ENCODE measurements at regions not wholly inside any gene's neighbourhood (a gene's known extent, or its start where the extent isn't known, plus 50 kb on each side); places are given as distances from the start of the nearest gene placed in this dataset.

DNA sequence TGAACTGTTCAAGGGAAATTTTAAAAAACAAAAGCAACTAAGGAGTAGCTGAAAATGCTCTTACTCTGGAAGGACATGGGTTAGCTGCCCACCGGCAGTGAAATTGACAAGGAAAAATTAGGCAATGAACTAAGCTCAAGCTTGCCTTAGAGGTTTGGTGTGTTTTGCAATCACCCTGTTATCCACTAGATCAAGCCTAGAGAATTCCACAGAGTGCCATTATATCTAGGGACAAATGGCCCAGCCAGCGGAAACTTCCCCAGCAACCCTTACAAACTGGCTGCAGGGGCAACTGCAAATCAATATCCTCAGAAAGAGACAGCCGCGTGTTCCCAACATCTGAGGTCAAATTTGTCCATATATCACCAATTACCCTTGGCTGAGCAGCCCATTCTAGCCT is 258.2 kb downstream of the SP3 start:
- POLR2A ChIA-PET: no interaction called here
- TF ChIP-seq, protein P1, sequence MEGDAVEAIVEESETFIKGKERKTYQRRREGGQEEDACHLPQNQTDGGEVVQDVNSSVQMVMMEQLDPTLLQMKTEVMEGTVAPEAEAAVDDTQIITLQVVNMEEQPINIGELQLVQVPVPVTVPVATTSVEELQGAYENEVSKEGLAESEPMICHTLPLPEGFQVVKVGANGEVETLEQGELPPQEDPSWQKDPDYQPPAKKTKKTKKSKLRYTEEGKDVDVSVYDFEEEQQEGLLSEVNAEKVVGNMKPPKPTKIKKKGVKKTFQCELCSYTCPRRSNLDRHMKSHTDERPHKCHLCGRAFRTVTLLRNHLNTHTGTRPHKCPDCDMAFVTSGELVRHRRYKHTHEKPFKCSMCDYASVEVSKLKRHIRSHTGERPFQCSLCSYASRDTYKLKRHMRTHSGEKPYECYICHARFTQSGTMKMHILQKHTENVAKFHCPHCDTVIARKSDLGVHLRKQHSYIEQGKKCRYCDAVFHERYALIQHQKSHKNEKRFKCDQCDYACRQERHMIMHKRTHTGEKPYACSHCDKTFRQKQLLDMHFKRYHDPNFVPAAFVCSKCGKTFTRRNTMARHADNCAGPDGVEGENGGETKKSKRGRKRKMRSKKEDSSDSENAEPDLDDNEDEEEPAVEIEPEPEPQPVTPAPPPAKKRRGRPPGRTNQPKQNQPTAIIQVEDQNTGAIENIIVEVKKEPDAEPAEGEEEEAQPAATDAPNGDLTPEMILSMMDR (IDR thresholded peaks at IDR 0.05; ENCODE audit: insufficient read depth, low read length, missing control alignments): no peak
- DNase-seq (ENCODE audit: low read depth, low spot score): no peak

DNA sequence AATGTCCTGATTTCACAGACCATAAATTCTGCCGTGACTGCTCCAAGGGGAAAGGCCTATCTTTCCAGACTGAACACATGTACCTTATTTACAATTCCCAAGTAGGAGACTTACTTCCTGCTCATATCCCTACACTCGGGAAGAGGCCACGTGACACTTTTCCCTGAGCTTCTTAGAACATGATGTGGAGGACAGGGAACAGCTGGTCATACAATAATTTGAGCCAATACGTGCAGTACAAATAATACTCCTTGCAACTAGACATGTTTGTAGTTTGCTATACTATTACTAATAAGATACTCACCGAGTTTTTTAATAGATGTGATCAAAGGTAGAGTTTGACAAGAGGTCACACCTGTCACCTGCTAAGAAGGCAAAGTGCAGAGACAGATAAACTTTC is 256.4 kb downstream of the SP3 start:
- TF ChIP-seq, protein P1 (IDR thresholded peaks at IDR 0.05; ENCODE audit: insufficient read depth, low read length, missing control alignments): no peak
- POLR2A ChIA-PET: no interaction called here
- DNase-seq (ENCODE audit: low read depth, low spot score): no peak
- H3K4me3 ChIP-seq (ENCODE audit: low read depth, low read length): no peak overlapping the region
- CTCF ChIA-PET: no interaction called here

More for the DNA sequence above, 258.2 kb downstream of the SP3 start:
- CTCF ChIA-PET: no interaction called here
- no peak overlapping the region for H3K4me3 ChIP-seq (ENCODE audit: low read depth, low read length)

DNA sequence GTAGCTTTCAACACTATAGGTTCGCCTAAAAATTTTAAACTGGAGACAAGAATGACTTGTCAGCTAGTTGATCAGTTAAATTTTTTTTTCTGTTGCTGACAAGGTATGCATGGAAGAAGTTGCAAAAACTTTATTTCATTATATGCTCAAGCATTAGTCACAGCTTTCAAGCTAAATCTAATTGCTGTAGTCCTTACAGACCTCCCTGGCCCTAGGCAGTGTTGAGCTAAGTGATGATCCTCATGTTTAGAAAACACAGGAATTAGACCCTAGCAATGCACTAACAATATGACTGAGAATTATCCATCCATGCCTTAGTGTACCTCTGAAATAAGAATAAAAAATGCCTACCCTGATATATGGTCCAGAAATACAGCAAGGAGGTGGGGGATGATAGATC is 253.4 kb downstream of the SP3 start:
- POLR2A ChIA-PET: no interaction called here
- CTCF ChIA-PET: no interaction called here

DNA sequence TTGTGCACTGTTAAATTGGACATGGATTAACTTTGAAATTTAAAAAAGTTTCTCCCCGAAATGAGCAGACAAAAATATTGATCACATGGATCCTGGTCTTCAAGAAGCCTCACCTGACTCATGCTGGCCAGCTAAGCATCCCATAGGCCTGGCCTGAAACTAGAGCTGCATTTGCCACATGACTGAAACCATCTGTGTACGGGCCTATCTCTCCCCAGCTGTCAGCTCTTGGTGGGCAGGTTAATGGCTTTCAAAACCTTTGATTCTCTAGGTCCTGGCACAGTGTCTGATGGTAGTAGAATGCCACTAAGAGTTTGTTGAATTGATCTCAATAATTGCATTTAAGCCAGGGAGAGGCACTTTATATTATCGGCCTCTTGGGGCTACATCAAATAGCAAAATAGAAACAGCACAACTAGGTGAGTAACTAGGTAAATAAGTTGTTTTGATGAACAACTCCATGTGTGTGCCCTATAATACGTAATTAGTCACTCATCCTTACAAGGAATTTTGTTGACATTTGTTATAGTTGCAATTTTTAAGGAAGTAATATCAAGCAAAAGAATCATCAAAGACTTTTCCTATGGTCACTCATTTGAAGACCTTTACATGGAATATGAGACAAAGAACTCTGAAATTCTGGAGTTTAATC is 251.1 kb downstream of the SP3 start:
- TF ChIP-seq, protein P1 (IDR thresholded peaks at IDR 0.05; ENCODE audit: insufficient read depth, low read length, missing control alignments): no peak
- CTCF ChIA-PET: no interaction called here
- H3K4me3 ChIP-seq (ENCODE audit: low read depth, low read length): no peak overlapping the region
- DNase-seq (ENCODE audit: low read depth, low spot score): no peak
- POLR2A ChIA-PET: no interaction called here

More for the DNA sequence above, 253.4 kb downstream of the SP3 start:
- no peak for DNase-seq (ENCODE audit: low read depth, low spot score)
- TF ChIP-seq, protein P1 (IDR thresholded peaks at IDR 0.05; ENCODE audit: insufficient read depth, low read length, missing control alignments): no peak
- no peak overlapping the region for H3K4me3 ChIP-seq (ENCODE audit: low read depth, low read length)

DNA sequence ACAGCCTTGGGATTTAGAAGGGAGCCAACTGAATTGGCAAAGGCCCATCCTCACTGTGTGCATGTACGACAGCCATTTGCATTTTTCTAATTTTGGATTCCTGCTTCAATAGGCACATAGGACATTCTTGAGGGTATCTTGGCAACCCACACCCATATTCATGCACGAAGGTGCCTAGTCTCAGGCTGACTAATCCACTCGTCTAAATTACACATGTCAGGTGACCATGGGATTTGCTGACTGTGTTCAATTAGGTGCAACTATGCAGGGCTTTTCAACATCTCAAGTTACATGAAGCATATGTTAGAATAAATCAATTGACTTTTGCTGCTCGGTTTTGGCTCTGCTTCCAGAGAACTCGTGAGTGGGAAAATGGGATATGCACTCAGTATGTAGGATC is 249.7 kb downstream of the SP3 start:
- ChIA-PET CTCF (no interaction called here), POLR2A (no interaction called here)
- no peak overlapping the region for H3K4me3 ChIP-seq (ENCODE audit: low read depth, low read length)
- no peak for DNase-seq (ENCODE audit: low read depth, low spot score)
- TF ChIP-seq, protein P1 (IDR thresholded peaks at IDR 0.05; ENCODE audit: insufficient read depth, low read length, missing control alignments): no peak

DNA sequence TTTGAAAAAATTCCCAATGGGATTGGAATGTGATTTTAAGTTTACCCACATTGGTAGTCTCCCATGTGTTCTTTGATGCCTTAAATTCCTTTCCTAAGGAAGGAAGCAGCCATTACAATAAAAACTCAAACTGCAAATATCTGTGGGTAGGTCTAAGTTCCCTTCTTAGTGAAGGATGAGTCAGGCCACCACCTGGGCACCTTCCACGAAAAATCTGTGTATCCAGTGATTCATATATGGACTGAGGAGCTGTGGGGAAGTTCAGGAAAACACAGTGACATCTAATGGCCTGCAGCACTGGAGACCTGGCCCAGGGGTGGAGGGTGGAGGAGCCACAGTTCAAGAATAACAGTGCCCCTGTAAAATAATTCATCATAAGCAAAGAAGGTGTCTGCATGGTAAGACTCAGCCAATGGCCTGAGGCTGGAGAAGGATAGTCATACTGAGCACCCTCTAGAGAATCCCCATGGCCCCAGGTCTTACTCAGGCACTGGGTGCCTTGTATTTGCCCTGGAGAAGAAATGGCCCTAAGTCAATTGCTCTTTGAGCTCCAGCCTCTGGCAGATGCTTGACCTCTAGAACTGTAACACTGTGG is 248.6 kb downstream of the SP3 start:
- TF ChIP-seq, protein P1 (IDR thresholded peaks at IDR 0.05; ENCODE audit: insufficient read depth, low read length, missing control alignments): no peak
- H3K4me3 ChIP-seq (ENCODE audit: low read depth, low read length): no peak overlapping the region
- POLR2A ChIA-PET: no interaction called here
- no peak for DNase-seq (ENCODE audit: low read depth, low spot score)
- CTCF ChIA-PET: no interaction called here

Measured in AG04449 (cell line).